Activated CD4-positive, alpha-beta T cell treated with anti-CD3 and anti-CD28 coated beads for 36 hours (primary cell): ENCODE measurements at regions not wholly inside any gene's neighbourhood (a gene's known extent, or its start where the extent isn't known, plus 50 kb on each side); places are given as distances from the start of the nearest gene placed in this dataset.
"Not testable (repeated sequence)": the region's sequence is repeated elsewhere in the genome, so short reads cannot be mapped to it uniquely, and the experiment has no call there.

Experiments used
- ATAC-seq: fragments of 200-7000 bp; cut with Tn5 transposase; one replicate; pipeline ENCODE4 v1.10.0; 2021; ENCODE audit warnings: mild to moderate bottlenecking, moderate library complexity
- CTCF ChIA-PET: fragments of 350-600 bp; sonication (Branson Sonifier 250); formaldehyde crosslinking; loops from one replicate; lab custom pipeline; 2021; ENCODE audit warnings: antibody characterized with exemption; lab: Charles Lee
- POLR2A ChIA-PET: fragments of 350-600 bp; sonication (Branson Sonifier 250); formaldehyde crosslinking; loops from one replicate; lab custom pipeline; 2021; ENCODE audit warnings: antibody characterized with exemption, inconsistent platforms; lab: Charles Lee
- DNase-seq: peaks from one replicate; pipeline ENCODE4 v3.0.0-alpha.2; 2020
- H3K27ac Mint-ChIP-seq: one replicate; pipeline ENCODE4 v1.8.0; 2021; ENCODE audit warnings: mixed read lengths
- H3K27me3 Mint-ChIP-seq: one replicate; pipeline ENCODE4 v1.8.0; 2021; ENCODE audit warnings: mixed read lengths
- H3K36me3 Mint-ChIP-seq: one replicate; pipeline ENCODE4 v1.8.0; 2021; ENCODE audit warnings: low read depth, mixed read lengths
- H3K4me1 Mint-ChIP-seq: one replicate; pipeline ENCODE4 v1.8.0; 2021; ENCODE audit warnings: mixed read lengths
- H3K4me3 Mint-ChIP-seq: one replicate; pipeline ENCODE4 v1.8.0; 2021; ENCODE audit warnings: mild to moderate bottlenecking, moderate library complexity, mixed read lengths
- H3K9me3 Mint-ChIP-seq: one replicate; pipeline ENCODE4 v1.8.0; 2021; ENCODE audit warnings: low read depth, mixed read lengths
- intact Hi-C, 2 experiments: fragments of 100-400 bp; cut with DNase I in 1 of 2; cut with micrococcal nuclease in 1 of 2; formaldehyde crosslinking; loops; one replicate each; pipeline versions ENCODE4 v1.14.2 to v1.15.1; 2022 to 2024; cut with DNase I, micrococcal nuclease

DNA sequence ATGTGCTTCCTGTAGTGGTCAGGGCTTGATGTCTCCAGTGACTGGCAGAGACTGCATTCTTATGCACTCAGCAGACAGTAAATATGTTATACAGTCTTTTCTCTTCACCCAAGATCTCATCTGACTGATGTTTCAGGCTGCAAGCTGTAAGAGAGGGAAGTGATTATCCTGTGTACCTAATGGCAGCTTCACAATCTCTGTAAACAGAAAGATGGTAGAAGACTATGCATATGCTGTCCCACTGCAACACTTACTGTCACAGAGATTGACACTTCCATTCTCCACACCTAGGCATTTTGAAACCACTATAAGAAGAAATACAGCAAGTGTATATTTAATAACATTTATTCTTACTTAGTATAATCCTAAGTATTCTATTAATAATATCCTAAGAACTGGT lies 97.6 kb upstream of the ANXA1 start:
- intact Hi-C loops, result loop anchor here in 1 of 2 experiments (10.0 kb wide), 1 partner anchor 59 kb away; no protein-coding TSS in a partner anchor
- no peaks in the 10 kb centered on the region for H3K36me3 Mint-ChIP-seq
- peaks cover 13% of the 10 kb centered on the region for H3K27me3 Mint-ChIP-seq
- no peak overlapping the region for H3K4me3 Mint-ChIP-seq
- POLR2A ChIA-PET, result no interaction called here
- no peak for DNase-seq
- no peaks in the 10 kb centered on the region for H3K9me3 Mint-ChIP-seq
- no peak for ATAC-seq
- CTCF ChIA-PET, result no interaction called here
- H3K4me1 Mint-ChIP-seq, result no peaks in the 10 kb centered on the region
- H3K27ac Mint-ChIP-seq, result no peak overlapping the region

GRCh38 chr9:73053543-73053942 lies 98.1 kb upstream of the ANXA1 start:
- intact Hi-C loops, result loop anchor here in 1 of 2 experiments (10.0 kb wide), 1 partner anchor 59 kb away; no protein-coding TSS in a partner anchor
- CTCF ChIA-PET, result no interaction called here

GRCh38 chr9:73050887-73051550 lies 98.2 kb upstream of the ALDH1A1 start:
- no peak overlapping the region for H3K4me3 Mint-ChIP-seq
- CTCF ChIA-PET, result no interaction called here
- POLR2A ChIA-PET, result no interaction called here
- H3K4me1 Mint-ChIP-seq, result no peaks in the 10 kb centered on the region
- H3K27ac Mint-ChIP-seq, result no peak overlapping the region
- peaks cover 9% of the 10 kb centered on the region for H3K27me3 Mint-ChIP-seq
- H3K36me3 Mint-ChIP-seq, result no peaks in the 10 kb centered on the region
- intact Hi-C loops, result loop anchor here in 1 of 2 experiments (10.0 kb wide), 1 partner anchor 56 kb away; no protein-coding TSS in a partner anchor
- ATAC-seq, result no peak
- DNase-seq, result no peak
- H3K9me3 Mint-ChIP-seq, result no peaks in the 10 kb centered on the region

More at GRCh38 chr9:73053543-73053942, 98.1 kb upstream of the ANXA1 start:
- no peaks in the 10 kb centered on the region for H3K4me1 Mint-ChIP-seq
- ATAC-seq (no peak), DNase-seq (no peak)
- POLR2A ChIA-PET, result no interaction called here
- no peaks in the 10 kb centered on the region for H3K36me3 Mint-ChIP-seq
- H3K4me3 Mint-ChIP-seq, result no peak overlapping the region
- peaks cover 13% of the 10 kb centered on the region for H3K27me3 Mint-ChIP-seq
- H3K27ac Mint-ChIP-seq, result no peak overlapping the region
- H3K9me3 Mint-ChIP-seq, result no peaks in the 10 kb centered on the region

GRCh38 chr9:73050065-73050816 lies 97.4 kb upstream of the ALDH1A1 start:
- Mint-ChIP-seq H3K27ac (no peak overlapping the region), H3K4me3 (no peak overlapping the region), H3K9me3 (no peaks in the 10 kb centered on the region), H3K36me3 (no peaks in the 10 kb centered on the region), H3K4me1 (no peaks in the 10 kb centered on the region), H3K27me3 (peaks cover 9% of the 10 kb centered on the region)
- no peak for DNase-seq
- CTCF ChIA-PET, result interaction anchor here (0.8 kb wide), 1 partner anchor 35 kb away, joined by 3 read pairs; no protein-coding TSS in a partner anchor
- POLR2A ChIA-PET, result no interaction called here
- ATAC-seq, result no peak
- intact Hi-C loops, result loop anchor here in 1 of 2 experiments (10.0 kb wide), 1 partner anchor 55 kb away; no protein-coding TSS in a partner anchor

DNA sequence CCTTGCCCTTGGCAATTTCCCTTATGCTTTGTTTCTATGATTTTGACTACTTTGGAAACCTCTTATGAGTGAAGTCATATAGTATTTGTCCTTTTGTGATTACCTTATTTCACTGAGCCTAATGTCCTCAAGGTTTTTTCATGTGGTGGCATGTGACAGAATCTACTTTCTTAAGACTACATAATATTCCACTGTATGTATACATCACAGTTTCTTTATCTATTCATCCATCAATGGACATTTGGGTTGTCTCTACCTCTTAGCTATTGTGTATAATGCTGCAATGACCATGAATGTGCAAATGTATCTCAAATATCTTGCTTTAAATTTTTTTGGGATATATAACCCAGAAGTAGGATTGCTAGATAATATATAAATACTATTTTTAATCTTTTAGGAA lies 96.4 kb upstream of the ALDH1A1 start:
- ChIA-PET POLR2A (no interaction called here), CTCF (no interaction called here)
- Mint-ChIP-seq H3K27me3 (peaks cover 10% of the 10 kb centered on the region), H3K9me3 (no peaks in the 10 kb centered on the region), H3K36me3 (no peaks in the 10 kb centered on the region), H3K4me3 (no peak overlapping the region), H3K27ac (no peak overlapping the region), H3K4me1 (no peaks in the 10 kb centered on the region)
- ATAC-seq, result no peak
- intact Hi-C loops, result no loop called here
- no peak for DNase-seq

- ChIA-PET CTCF (no interaction called here), POLR2A (no interaction called here)
These were observed 93.9 kb upstream of the ALDH1A1 start for GRCh38 chr9:73046769-73047168.

GRCh38 chr9:73044776-73045175 lies 91.9 kb upstream of the ALDH1A1 start:
- ATAC-seq, H3K4me1 Mint-ChIP-seq, POLR2A ChIA-PET, H3K4me3 Mint-ChIP-seq, H3K9me3 Mint-ChIP-seq, H3K27me3 Mint-ChIP-seq, CTCF ChIA-PET, H3K36me3 Mint-ChIP-seq, H3K27ac Mint-ChIP-seq, intact Hi-C loops, DNase-seq: not testable (repeated sequence)

More at GRCh38 chr9:73046769-73047168, 93.9 kb upstream of the ALDH1A1 start:
- H3K36me3 Mint-ChIP-seq, result no peaks in the 10 kb centered on the region
- H3K4me3 Mint-ChIP-seq, result no peak overlapping the region
- DNase-seq (no peak), ATAC-seq (no peak)
- peaks cover 6% of the 10 kb centered on the region for H3K27me3 Mint-ChIP-seq
- no peaks in the 10 kb centered on the region for H3K9me3 Mint-ChIP-seq
- intact Hi-C loops, result no loop called here
- no peak overlapping the region for H3K27ac Mint-ChIP-seq
- H3K4me1 Mint-ChIP-seq, result no peaks in the 10 kb centered on the region

GRCh38 chr9:73042155-73042554 lies 89.3 kb upstream of the ALDH1A1 start:
- Mint-ChIP-seq H3K27ac (no peak overlapping the region), H3K4me1 (no peaks in the 10 kb centered on the region), H3K27me3 (peaks cover 9% of the 10 kb centered on the region), H3K9me3 (no peaks in the 10 kb centered on the region), H3K36me3 (no peaks in the 10 kb centered on the region), H3K4me3 (no peak overlapping the region)
- CTCF ChIA-PET, result interaction anchor here (0.7 kb wide), 1 partner anchor 19 kb away, joined by 3 read pairs; no protein-coding TSS in a partner anchor
- POLR2A ChIA-PET, result no interaction called here
- intact Hi-C loops, result no loop called here
- DNase-seq (no peak), ATAC-seq (no peak)

GRCh38 chr9:73039271-73040263 lies 86.7 kb upstream of the ALDH1A1 start:
- H3K4me1 Mint-ChIP-seq, result no peaks in the 10 kb centered on the region
- DNase-seq (no peak), ATAC-seq (no peak)
- ChIA-PET POLR2A (no interaction called here), CTCF (interaction anchor here (0.6 to 1.3 kb wide), 5 partner anchors 17 to 1334 kb away, joined by 3 to 4 read pairs (median 3); no protein-coding TSS in a partner anchor)
- H3K36me3 Mint-ChIP-seq, result no peaks in the 10 kb centered on the region
- no peak overlapping the region for H3K4me3 Mint-ChIP-seq
- H3K27me3 Mint-ChIP-seq, result peaks cover 12% of the 10 kb centered on the region
- H3K27ac Mint-ChIP-seq, result no peak overlapping the region
- intact Hi-C loops, result no loop called here
- no peaks in the 10 kb centered on the region for H3K9me3 Mint-ChIP-seq

- no peaks in the 10 kb centered on the region for H3K36me3 Mint-ChIP-seq
- intact Hi-C loops, result no loop called here
- POLR2A ChIA-PET, result no interaction called here
- peaks cover 13% of the 10 kb centered on the region for H3K27me3 Mint-ChIP-seq
- no peak overlapping the region for H3K4me3 Mint-ChIP-seq
- no peaks in the 10 kb centered on the region for H3K9me3 Mint-ChIP-seq
- CTCF ChIA-PET, result interaction anchor here (1.0 kb wide), 1 partner anchor 28 kb away, joined by 4 read pairs; no protein-coding TSS in a partner anchor
- H3K27ac Mint-ChIP-seq, result no peak overlapping the region
- no peak for DNase-seq
- H3K4me1 Mint-ChIP-seq, result no peaks in the 10 kb centered on the region
- ATAC-seq, result no peak
These were observed 85.8 kb upstream of the ALDH1A1 start for GRCh38 chr9:73038613-73039012.

DNA sequence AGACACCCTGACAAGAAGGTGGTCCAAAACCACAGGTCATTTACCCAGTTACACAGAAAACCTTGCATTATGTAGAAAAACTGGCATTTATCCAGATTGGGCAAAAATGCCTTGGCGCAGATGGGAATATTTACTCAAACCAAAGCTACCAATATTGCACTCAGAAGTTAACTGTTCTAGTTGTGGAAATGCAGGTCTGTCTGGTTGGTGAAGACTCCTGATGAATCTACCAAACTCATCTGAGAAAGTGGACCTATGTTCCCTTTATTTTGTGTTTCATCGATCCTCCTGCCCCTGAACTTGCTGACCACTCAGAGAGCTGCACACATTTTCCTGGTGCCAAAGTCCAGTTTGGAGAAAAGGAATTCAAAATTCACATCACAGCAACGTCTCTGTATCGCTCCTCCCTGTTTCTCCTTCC lies 85.2 kb upstream of the ALDH1A1 start:
- H3K4me1 Mint-ChIP-seq, result no peaks in the 10 kb centered on the region
- ChIA-PET CTCF (no interaction called here), POLR2A (no interaction called here)
- no peaks in the 10 kb centered on the region for H3K36me3 Mint-ChIP-seq
- H3K27ac Mint-ChIP-seq, result no peak overlapping the region
- ATAC-seq (no peak), DNase-seq (no peak)
- intact Hi-C loops, result no loop called here
- peaks cover 13% of the 10 kb centered on the region for H3K27me3 Mint-ChIP-seq
- H3K4me3 Mint-ChIP-seq, result no peak overlapping the region
- H3K9me3 Mint-ChIP-seq, result no peaks in the 10 kb centered on the region
